ENCODE measurements at regions not wholly inside any gene's neighbourhood (a gene's known extent, or its start where the extent isn't known, plus 50 kb on each side); places are given as distances from the start of the nearest gene placed in this dataset.

GRCh38 chr4:33437406-33437805 is 2717.2 kb downstream of the PCDH7 start:
- no peak overlapping the region for H3T11ph ChIP-seq (ENCODE audit: low read length)
- TF ChIP-seq, protein P1, sequence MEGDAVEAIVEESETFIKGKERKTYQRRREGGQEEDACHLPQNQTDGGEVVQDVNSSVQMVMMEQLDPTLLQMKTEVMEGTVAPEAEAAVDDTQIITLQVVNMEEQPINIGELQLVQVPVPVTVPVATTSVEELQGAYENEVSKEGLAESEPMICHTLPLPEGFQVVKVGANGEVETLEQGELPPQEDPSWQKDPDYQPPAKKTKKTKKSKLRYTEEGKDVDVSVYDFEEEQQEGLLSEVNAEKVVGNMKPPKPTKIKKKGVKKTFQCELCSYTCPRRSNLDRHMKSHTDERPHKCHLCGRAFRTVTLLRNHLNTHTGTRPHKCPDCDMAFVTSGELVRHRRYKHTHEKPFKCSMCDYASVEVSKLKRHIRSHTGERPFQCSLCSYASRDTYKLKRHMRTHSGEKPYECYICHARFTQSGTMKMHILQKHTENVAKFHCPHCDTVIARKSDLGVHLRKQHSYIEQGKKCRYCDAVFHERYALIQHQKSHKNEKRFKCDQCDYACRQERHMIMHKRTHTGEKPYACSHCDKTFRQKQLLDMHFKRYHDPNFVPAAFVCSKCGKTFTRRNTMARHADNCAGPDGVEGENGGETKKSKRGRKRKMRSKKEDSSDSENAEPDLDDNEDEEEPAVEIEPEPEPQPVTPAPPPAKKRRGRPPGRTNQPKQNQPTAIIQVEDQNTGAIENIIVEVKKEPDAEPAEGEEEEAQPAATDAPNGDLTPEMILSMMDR (conservative IDR thresholded peaks at IDR 0.05), result no peak
- H3K27me3 ChIP-seq (ENCODE audit: insufficient read depth, low read length), result no peaks in the 10 kb centered on the region
- H2AFZ ChIP-seq (ENCODE audit: low read length), result no peak overlapping the region
- no peak overlapping the region for H2BK5ac ChIP-seq (ENCODE audit: insufficient read length, low read length)
- no peaks in the 10 kb centered on the region for H3K4me1 Mint-ChIP-seq
- no peaks in the 10 kb centered on the region for H3K9me3 Mint-ChIP-seq
- DNase-seq, result no peak
- H2BK15ac ChIP-seq (ENCODE audit: low read depth, low read length), result no peak overlapping the region
- H2BK120ac ChIP-seq (ENCODE audit: low read depth, low read length, poor library complexity, severe bottlenecking), result no peak overlapping the region
- H3K56ac ChIP-seq (ENCODE audit: insufficient read length, low read depth, low read length), result no peak overlapping the region
- H3K18ac ChIP-seq (ENCODE audit: insufficient read length, low read depth, low read length), result no peak overlapping the region
- WGBS (ENCODE audit: extremely low coverage, insufficient read length, low lambda C conversion rate), result no CpG with 5 or more reads among the region's 2 CpGs
- H3K9me3 ChIP-seq (ENCODE audit: control insufficient read depth, low read depth, low read length), result no peaks in the 10 kb centered on the region
- H3K9ac ChIP-seq (ENCODE audit: extremely low read depth, insufficient read length, low read length), result no peak overlapping the region
- no peak overlapping the region for H3K4me2 ChIP-seq (ENCODE audit: insufficient read depth, insufficient read length, low read length)
- H3K27me3 Mint-ChIP-seq (ENCODE audit: low read depth), result no peaks in the 10 kb centered on the region
- no peak overlapping the region for H4K8ac ChIP-seq (replicated peaks; ENCODE audit: insufficient read length, low read depth, low read length)
- H4K5ac ChIP-seq (ENCODE audit: insufficient read length, low read depth, low read length), result no peak overlapping the region
- no peak overlapping the region for H2BK20ac ChIP-seq (ENCODE audit: low read depth, low read length, poor library complexity, severe bottlenecking)
- H2AK5ac ChIP-seq (ENCODE audit: insufficient read length, low read length), result no peak overlapping the region
- H3K4me3 Mint-ChIP-seq, result no peak overlapping the region
- no peak overlapping the region for H3K23ac ChIP-seq (ENCODE audit: insufficient read length, low read depth, low read length)
- H3K4ac ChIP-seq (ENCODE audit: low read depth, low read length), result no peak overlapping the region
- no peak overlapping the region for H3K27ac ChIP-seq (ENCODE audit: insufficient read length, low read depth, low read length)
- H3K4me1 ChIP-seq (ENCODE audit: insufficient read depth, low read length), result no peaks in the 10 kb centered on the region
- H3K27ac Mint-ChIP-seq, result no peak overlapping the region
- no peak overlapping the region for H2BK12ac ChIP-seq (ENCODE audit: insufficient read length, low read depth, low read length)
- no peaks in the 10 kb centered on the region for H3K79me1 ChIP-seq (ENCODE audit: insufficient read depth, low read depth, low read length, poor library complexity, severe bottlenecking)
- H3K36me3 Mint-ChIP-seq (ENCODE audit: insufficient read depth in 1 of 3, low read depth in 3 of 3), result peaks cover 0 to 1% (median 0%) of the 10 kb centered on the region in 3 experiments; a peak in 1 of 7 replicates
- no peaks in the 10 kb centered on the region for H3K79me2 ChIP-seq (ENCODE audit: insufficient read depth, low read length)
- no peak overlapping the region for H3K14ac ChIP-seq (ENCODE audit: insufficient read depth, low read length)
- no peak overlapping the region for H4K91ac ChIP-seq (ENCODE audit: insufficient read length, low read depth, low read length)
- no peaks in the 10 kb centered on the region for H4K20me1 ChIP-seq (ENCODE audit: control insufficient read depth, insufficient read depth, insufficient read length)
- no peaks in the 10 kb centered on the region for H3K23me2 ChIP-seq (ENCODE audit: insufficient read length, low read depth, low read length, poor library complexity, severe bottlenecking)

Measured in H9 (cell line).